ENCODE measurements at regions not wholly inside any gene's neighbourhood (a gene's known extent, or its start where the extent isn't known, plus 50 kb on each side); places are given as distances from the start of the nearest gene placed in this dataset.

DNA sequence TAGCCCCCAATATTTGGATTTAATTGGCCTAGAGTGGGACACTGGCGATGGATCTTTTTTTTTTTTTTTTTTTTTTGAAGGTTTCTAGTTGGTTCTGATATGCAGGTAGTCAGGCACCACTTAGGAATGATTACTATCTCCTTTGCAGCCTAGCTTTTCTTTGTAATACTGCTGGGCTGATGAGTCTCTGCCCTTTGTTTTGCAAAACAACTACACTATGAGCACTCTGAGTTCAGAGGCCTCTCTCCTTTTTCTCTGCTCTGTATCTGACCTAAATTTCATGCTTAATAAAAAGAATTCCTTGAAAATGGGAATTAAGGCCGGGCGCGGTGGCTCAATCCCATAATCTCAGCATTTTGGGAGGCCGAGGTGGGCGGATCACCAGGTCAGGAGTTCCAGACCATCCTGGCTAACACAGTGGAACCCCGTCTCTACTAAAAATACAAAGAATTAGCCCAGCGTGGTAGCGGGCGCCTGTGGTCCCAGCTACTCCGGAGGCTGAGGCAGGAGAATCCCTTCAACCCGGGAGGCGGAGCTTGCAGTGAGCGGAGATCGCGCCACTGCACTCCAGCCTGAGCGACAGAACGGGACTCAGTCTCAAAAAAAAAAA lies 1312.3 kb downstream of the FAM181B start:
- DNase-seq (ENCODE audit: low read depth): no peak

- DNase-seq (ENCODE audit: low read depth): no peak
Observed at GRCh38 chr11:81420668-81421250, 1312.9 kb downstream of the FAM181B start.

DNA sequence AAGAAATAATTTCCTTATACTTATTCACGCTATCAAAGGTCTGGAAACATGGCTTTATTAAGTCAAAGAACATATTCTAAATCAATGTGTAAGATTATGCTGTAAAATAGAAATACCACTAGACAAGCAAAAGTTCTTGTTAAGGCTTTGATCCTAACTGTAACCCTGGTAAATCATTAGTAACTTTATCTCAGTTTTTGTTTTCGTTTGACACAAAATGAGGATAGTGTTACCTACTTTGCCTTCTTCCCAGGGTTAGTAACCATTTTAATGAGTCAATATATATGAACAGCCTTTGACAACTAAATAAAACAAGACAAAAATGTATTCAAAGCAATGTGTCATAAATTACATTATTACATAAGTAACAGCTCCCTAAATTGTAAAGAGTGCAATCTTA lies 1336.3 kb downstream of the FAM181B start:
- DNase-seq (ENCODE audit: low read depth): no peak

- no peak for DNase-seq (ENCODE audit: low read depth)
Observed at GRCh38 chr11:81394311-81394710, 1339.4 kb downstream of the FAM181B start.

GRCh38 chr11:81388326-81388725 lies 1345.3 kb downstream of the FAM181B start:
- no peak for DNase-seq (ENCODE audit: low read depth)

DNA sequence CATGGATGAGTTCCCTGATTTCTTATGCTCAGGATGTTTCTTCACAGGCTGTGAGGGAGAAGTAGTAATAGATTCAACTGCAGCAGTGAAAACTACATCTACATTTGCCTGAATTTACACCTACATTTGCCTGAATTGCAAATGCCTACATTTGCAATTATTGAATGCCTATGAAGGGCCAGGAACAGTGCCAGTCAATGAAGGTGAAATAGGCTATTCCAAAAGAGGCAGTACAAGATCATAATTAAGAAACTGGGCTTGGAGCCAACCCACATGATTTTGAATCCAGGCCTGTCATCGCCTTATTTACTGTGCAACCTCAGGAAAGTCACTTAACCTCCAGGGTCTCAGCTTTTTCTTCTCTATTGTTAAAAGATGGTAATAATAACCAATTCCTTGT lies 1353.3 kb downstream of the FAM181B start:
- no peak for DNase-seq (ENCODE audit: low read depth)

DNA sequence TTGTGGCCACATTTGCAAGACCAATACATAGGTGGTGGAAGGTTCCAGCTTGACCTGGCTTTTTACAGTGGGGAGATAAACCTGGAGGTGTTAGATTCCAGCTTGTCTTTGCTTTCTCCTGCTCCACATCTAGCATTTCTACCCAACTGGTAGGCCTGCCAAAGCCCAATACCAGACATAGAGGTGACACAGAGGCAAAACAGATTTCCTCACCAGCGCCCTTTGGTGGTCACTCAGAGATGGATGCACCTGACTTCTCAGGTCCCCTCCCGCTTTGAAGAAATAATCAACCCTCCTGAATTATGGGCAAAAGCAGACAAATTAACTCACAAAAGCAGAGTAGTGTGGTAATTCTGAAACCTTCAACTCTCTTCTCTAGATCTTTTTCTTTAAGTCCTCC lies 1356.2 kb downstream of the FAM181B start:
- no peak for DNase-seq (ENCODE audit: low read depth)

DNA sequence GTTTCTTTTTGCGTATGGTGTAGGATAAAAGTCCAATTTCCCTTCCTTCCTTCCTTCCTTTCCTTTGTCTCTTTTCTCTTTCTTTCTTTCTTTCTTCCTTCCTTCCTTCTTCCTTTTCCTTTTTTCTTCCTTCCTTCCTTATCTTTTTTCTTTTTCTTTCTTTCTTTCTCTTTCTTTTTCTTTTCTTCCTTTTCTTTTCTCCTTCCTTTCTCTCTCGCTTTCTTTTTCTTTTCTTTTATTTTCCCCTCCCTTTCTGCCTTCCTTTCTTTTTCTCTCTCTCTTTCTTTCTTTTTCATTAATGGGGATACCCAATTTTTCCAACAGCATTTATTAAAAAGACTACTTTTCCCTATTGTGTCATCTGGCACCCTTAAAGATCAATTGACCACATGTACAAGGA lies 1359.7 kb downstream of the FAM181B start:
- DNase-seq (ENCODE audit: low read depth): no peak

- DNase-seq (ENCODE audit: low read depth): no peak
Observed at GRCh38 chr11:81368192-81368591, 1365.5 kb downstream of the FAM181B start.

- no peak for DNase-seq (ENCODE audit: low read depth)
Observed at GRCh38 chr11:81365496-81365895, 1368.2 kb downstream of the FAM181B start.

DNA sequence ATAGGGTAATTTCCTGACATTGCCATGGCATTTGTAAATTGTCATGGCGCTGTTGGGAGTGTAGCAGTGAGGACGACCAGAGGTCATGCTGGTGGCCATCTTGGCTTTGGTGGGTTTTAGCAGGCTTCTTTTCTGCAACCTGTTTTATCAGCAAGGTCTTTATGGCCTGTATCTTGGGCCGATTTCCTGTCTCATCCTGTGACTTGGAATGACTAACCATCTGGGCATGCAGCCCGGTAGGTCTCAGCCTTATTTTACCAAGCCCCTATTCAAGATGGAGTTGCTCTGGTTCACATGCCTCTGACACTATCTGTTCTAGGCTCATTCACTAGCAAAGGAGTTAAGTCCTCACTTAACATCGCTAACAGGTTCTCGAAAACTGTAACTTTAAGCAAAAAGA lies 1374.2 kb downstream of the FAM181B start:
- no peak for DNase-seq (ENCODE audit: low read depth)

DNA sequence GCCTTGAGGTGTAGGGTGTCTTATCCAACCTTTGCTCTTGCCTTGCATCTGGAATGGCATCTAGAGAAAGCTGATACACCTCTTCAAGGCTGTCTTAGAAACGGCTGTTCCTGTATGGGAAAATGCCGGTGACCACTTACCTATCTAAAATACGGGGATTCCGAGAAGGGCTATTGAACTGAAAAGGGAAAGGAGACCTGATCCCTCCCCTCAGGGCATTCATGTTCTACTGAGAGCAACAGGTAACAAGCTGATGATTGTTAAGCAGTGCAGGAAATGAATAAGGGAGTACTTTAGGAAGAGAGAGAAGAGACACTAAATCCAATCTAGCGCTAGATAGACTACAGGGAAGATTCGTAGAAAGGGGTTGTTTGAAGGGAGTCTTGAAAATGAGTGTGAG lies 1388.1 kb downstream of the FAM181B start:
- no peak for DNase-seq (ENCODE audit: low read depth)

- DNase-seq (ENCODE audit: low read depth): no peak
Observed at GRCh38 chr11:81342966-81343365, 1390.7 kb downstream of the FAM181B start.

GRCh38 chr11:81340225-81340624 lies 1393.4 kb downstream of the FAM181B start:
- no peak for DNase-seq (ENCODE audit: low read depth)

DNA sequence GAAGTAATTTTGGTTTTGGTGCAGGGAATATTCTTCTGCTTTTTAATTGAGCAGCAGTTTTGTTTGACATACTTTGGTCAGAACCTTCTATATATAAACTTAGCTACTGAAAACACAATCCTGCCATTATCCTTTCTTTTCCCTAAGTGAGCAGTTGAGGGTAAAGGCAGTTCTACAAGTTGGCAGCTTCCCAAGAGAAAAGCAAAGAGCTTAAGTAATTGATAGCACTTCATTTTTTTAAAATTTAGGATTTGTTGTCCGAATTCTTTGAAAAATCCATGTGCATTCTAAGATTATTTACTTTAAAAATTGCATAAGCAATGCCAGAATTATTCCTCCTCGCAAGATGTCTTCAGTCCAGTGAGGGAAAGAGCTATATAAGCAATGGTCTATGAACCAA lies 1394.1 kb downstream of the FAM181B start:
- no peak for DNase-seq (ENCODE audit: low read depth)

GRCh38 chr11:81337756-81338155 lies 1395.9 kb downstream of the FAM181B start:
- no peak for DNase-seq (ENCODE audit: low read depth)

DNA sequence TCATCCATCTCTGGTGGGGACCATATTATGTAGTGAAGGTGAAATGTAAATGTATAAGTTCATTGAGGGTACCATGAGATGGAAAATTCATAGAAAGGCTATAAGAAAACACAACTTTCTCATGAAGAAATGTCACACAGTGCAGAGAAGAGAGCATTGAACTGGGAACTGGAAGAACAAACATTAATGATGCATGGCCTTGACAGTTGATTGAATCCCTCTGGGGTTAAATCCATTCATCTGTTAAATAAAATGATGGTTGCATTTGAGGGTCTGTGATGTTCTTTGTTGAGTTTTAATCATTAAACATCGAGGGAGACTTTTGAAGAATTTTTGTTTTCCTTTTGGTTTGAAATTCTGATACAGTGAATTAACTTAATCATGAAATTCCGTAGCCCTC lies 1401.4 kb downstream of the FAM181B start:
- DNase-seq (ENCODE audit: low read depth): no peak

DNA sequence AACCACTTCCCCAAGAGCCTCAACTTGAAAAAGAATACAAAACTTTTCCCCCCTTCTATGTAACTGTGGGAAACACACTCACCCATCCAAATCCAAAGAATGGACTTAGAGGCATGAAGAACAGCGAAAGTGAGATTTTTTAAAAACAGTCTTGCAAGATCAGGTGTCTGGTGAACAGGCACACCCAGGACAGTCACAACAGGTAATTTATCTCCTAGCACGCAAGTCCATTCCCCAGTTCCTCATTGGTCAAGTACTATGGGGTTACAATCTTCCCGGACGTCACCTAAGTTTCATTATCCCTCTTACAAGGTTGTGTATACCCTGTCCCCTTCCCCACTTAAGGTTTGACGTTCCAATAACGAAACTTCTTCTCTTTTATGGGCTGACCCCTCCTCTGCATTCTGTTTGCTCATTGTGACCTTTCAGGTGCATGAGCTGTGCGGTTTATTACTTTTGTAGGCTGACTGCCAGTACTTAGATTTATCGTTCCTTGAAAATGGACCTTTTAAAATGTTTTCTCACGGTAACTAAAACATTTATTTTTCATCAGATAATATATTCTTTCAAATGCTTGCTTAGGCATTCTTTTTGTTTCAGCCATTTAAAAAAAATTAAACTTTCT lies 1401.9 kb downstream of the FAM181B start:
- DNase-seq (ENCODE audit: low read depth): no peak

DNA sequence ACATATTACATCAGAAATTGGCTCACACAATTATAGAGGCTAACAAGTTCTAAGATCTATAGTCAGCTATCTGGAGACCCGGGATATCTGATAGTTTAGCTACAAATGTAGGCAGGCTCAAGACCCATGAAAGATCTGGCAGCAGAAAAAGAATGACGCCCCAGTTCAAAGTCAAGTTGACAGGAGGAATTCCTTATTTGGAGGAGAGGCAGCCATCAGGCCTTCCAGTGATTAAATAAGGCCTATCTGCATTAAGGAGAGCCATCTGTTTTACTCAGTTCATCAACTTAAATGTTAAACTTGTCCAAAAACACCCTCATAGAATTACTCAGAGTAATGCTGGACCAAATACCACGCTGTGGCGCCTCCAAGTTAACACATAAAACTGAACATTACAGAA lies 1402.6 kb downstream of the FAM181B start:
- no peak for DNase-seq (ENCODE audit: low read depth)

DNA sequence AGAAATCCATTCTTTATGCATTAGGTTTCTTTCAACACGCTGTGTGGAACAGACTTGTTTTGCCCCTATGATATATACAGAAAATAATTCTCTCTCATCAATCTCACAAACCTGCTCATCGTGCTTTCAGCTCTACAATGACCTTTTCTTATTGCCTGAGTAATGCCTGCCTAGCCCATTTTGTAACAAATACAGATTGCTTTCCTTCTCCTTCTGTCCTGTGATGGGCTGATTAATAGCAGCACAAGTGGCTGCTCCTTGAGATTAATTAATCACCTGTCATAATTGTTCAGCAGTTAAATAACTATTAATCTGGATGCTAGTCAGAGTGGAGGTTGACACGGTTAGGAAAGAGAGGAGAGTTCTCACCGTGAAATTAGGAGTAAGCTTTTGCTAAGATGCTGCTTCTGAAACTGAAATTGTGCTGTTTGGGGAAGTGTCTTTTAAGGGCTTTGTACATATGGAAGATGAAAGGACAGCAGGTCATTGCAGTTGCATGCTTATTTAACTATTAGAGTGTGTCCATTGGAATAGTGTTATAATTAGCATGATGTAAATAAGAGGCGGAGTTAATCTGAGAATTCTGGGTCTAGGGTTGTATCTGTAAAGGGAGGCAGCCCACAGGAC lies 1430.5 kb downstream of the FAM181B start:
- no peak for DNase-seq (ENCODE audit: low read depth)

DNA sequence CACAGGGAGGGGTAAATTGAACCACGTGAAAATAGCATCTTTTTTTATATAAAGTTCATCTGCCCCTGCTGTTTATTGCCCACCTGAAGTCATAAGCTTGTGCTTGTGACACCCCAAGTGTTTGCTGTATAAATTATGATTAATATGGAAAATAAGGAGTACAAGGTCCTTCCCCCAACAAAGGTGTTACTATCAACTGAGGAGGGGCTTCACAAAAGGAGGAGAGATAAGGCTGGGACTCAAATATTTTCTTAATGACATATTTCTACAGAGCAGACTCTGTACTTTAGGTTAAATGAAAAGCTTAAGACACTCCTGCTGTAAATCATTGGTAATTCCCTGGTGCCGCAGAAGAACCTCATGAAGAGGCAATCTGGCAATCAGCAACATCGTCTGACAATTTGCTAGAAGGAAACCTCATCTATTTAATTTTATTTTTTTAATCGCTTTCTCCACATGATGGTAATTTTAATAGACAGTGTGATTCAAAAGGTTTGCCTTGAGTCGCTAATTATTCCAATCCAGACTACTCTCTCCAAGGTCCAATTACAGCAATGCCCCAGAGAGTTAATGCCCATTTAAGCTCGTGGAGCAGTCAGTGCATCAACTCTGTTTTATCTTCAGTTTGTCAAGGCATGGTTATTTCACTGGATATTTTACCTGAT lies 1432.4 kb downstream of the FAM181B start:
- no peak for DNase-seq (ENCODE audit: low read depth)

GRCh38 chr11:81286959-81287358 lies 1446.7 kb downstream of the FAM181B start:
- no peak for DNase-seq (ENCODE audit: low read depth)

DNA sequence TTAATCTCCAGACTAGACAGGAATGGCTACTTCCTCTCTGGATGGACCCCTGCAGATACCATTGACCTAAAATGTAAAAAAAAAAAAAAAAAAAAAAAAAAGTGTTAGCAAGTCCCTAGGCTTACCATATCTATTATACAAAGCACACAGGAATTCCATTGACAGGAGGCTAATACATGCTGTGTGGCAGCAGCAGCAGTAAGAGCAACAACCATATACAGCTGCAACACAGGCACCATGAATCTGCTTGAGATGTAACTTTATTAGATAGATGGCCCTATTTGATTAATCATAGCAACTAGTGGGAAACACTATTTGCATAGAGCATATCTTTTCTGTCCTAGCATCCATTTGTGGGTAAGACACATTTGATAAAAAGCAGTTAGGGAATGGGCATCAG lies 1447.1 kb downstream of the FAM181B start:
- DNase-seq (ENCODE audit: low read depth): no peak
